LNCAP (cell line): ENCODE measurements at regions not wholly inside any gene's neighbourhood (a gene's known extent, or its start where the extent isn't known, plus 50 kb on each side); places are given as distances from the start of the nearest gene placed in this dataset.

Source experiments
- TF ChIP-seq, protein P1 (sequence below): fragments of 450-650 bp; IDR thresholded peaks from 2 replicates; pipeline ENCODE4 v1.5.1; 2017; ENCODE audit warnings: mild to moderate bottlenecking

DNA sequence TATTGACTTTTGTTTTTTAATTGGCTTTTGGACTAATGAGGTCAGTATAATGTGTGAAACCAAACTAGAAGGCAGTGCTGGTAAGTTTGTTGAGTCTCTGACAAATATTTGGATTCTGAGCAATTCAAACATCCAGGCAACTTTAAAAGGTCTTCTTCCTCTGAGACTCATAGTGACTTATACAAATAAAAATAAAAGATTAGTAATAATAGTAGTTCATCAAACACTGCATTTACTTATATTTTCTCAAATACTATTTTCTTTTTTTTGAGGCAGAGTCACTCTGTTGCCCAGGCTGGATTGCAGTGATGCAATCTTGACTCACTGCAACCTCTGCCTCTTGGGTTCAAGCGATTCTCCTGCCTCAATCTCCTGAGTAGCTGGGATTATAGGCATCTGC, 337.9 kb downstream of the DAD1 start:
- TF ChIP-seq, protein P1, sequence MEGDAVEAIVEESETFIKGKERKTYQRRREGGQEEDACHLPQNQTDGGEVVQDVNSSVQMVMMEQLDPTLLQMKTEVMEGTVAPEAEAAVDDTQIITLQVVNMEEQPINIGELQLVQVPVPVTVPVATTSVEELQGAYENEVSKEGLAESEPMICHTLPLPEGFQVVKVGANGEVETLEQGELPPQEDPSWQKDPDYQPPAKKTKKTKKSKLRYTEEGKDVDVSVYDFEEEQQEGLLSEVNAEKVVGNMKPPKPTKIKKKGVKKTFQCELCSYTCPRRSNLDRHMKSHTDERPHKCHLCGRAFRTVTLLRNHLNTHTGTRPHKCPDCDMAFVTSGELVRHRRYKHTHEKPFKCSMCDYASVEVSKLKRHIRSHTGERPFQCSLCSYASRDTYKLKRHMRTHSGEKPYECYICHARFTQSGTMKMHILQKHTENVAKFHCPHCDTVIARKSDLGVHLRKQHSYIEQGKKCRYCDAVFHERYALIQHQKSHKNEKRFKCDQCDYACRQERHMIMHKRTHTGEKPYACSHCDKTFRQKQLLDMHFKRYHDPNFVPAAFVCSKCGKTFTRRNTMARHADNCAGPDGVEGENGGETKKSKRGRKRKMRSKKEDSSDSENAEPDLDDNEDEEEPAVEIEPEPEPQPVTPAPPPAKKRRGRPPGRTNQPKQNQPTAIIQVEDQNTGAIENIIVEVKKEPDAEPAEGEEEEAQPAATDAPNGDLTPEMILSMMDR = no peak

DNA sequence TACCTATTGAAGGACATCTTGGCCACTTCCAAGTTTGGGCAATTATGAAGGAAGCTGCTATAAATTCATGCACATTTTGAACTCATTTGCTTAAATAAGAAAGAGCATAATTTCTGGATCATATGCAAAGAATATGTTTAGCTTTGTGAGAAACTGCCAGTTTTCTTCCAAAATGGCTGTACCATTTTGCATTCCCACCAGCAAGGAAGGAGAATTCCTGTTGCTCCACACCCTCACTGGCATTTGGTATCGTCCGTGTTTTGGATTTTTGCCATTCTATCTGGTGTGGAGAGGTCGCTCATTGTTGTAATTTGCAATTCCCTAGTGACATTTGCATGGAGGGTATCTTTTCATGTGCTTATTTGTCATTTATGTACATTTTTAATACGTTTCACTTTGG, 339.3 kb downstream of the DAD1 start:
- TF ChIP-seq, protein P1 = no peak

DNA sequence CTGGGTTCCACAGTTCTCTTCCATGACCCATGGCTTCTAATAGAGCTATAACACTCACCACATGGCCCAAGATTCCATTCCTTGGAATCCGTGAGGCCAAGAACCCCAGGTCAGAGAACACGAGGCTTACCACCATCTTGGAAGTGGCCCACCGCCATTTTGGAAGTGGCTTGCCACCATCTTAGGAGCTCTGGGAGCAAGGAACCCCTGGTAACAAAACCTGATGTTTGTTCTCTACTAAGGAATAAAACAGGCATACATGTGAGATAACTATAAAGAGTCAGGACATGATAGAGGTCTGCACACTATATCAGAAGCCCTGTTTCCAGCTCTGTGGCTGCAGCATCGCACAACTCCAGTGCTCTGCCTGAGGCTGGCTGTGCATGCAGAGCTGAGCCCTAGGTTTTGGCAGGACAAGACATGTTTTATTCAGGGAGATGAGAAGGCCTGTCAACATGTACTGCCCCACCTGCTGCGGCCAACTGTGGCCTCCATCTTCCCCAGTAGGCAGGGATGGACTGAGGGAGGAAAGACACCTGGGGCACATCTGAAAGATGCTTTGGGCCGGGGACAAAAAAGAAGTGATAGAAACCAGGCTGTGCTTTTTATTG, 344.9 kb downstream of the DAD1 start:
- TF ChIP-seq, protein P1 = no peak

DNA sequence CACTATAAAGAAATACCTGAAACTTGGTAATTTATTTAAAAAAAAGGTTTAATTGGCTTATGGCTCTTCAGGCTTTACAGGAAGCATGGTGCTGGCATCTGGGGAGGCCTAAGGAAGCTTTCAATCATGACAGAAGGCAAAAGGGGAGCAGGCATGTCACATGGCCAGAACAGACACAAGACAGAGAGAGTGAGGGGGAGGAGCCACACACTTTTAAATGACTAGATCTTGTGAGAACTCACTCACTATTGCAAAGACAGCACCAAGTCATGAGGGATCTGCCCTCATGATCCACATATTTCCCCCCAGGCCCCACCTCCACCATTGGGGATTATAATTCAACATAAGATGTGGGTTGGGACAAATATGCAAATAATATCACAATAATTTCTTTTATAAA, 355.6 kb downstream of the DAD1 start:
- TF ChIP-seq, protein P1 = no peak

DNA sequence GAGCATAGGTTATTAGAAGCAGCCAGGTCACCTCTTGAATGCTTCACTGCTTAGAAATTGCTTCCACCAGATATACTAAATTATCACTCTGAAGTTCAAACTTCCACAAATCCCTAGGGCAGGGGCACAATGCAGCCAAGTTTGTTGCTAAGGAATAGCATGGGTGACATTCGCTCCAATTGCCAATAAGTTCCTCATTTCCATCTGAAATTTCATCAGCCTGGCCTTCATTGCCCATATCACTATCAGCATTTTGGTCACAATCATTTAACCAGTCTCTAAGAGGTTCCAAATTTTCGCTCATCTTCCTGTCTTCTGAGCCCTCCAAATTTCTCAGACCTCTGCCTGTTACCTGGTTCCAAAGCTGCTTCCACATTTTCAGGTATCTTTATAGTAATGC, 356.1 kb downstream of the DAD1 start:
- TF ChIP-seq, protein P1 = no peak

DNA sequence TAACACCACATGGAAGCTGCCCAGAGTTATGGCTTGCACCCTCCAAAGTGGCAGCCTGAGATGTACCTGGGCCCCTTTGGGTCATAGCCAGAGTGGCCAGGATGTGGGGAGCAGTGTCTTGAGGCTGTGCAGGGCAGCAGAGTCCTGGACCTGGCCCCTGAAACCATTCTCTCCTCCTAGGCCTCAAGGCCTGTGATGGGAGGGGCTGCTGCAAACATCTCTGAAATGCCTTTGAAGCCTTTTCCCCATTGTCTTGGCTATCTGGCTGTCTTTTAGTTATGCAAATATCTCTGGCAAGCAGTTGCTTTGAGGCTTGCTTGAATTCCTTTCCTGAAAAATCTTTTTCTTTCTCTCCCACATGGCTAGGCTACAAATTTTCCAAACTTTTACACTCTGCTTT, 356.5 kb downstream of the DAD1 start:
- TF ChIP-seq, protein P1 = no peak

DNA sequence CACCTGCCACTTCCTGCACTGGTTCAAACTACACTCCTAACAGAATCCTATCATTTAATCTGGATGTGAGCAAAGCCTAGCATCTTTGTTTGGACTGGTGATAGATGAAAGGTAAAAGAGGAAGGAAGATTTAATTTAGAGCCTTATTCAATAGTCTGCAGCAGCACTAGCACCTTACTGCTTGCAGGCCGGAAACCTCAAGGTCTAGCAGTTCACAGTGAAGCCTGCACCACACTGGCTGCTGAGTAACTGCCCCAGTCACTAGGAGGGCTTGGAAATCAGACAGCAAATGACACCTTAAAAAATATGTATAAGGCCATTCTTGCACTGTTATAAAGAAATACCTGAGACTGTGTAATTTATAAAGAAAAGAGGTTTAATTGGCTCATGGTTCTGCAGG, 358.0 kb downstream of the DAD1 start:
- TF ChIP-seq, protein P1 = no peak

DNA sequence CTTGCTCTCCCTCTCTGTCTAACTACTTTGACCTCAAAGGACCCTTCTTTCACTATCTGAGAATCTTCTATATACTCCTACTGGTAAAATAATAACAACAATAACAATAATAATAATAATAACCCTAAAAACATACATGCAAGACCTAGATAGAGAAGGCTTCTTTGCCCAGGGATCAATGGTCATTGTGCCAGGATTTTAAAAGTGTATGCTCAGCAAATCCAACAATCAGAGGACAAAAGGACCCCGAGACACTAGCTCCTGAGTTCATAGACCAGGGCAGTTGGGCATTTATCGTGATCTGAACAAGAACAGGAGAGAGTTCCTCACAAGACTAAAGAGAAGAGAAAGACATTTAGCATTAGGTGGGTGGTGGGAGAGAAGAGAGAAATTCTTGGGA, 358.5 kb downstream of the DAD1 start:
- TF ChIP-seq, protein P1 = no peak
